ENCODE measurements at regions not wholly inside any gene's neighbourhood (a gene's known extent, or its start where the extent isn't known, plus 50 kb on each side); places are given as distances from the start of the nearest gene placed in this dataset.
A peak's percentile ranks its signal among the peaks of the same experiment; 100 is the strongest.

DNA sequence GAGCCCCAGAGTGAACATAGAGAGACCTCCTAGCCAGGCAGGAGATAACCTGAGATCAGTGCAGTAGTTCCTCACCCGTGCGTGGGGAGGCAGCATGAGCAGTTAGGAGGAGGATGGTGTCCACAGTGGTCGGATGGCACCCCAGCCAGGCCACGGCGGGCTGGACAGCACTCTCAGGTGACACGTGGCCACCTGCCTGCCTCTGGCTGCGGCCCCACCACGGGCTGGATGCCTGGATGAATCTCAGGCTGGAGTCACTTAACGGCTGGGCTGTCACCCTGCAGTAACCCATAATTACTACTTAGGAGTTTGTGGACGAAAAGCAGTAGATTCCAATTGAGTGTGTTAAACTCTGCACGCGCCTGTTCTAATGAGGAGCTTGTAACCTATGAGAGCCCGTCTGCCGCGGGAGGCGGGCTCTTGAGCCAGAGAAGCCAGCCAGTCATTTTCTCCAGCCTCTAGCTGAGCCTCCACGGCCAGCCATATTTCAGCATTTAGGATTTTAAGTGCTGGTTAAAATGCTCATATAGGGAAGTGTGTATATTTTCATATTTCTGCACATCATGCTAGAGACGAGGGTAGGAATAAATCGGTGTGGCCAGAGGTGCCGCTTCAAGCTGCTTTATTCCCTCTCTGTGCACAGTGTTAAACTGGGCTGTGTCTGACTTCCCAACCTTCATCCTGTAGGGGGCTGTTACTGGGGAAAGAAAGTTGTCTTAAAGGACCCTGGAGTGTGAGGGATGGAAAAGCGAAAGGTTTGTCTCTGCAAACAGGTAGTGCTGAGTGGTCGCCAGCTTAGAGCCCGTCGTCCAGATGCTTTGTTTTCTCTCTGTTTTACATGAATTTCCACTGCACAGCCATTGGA is 144.0 kb downstream of the GLI2 start:
- TF ChIP-seq, protein P1, sequence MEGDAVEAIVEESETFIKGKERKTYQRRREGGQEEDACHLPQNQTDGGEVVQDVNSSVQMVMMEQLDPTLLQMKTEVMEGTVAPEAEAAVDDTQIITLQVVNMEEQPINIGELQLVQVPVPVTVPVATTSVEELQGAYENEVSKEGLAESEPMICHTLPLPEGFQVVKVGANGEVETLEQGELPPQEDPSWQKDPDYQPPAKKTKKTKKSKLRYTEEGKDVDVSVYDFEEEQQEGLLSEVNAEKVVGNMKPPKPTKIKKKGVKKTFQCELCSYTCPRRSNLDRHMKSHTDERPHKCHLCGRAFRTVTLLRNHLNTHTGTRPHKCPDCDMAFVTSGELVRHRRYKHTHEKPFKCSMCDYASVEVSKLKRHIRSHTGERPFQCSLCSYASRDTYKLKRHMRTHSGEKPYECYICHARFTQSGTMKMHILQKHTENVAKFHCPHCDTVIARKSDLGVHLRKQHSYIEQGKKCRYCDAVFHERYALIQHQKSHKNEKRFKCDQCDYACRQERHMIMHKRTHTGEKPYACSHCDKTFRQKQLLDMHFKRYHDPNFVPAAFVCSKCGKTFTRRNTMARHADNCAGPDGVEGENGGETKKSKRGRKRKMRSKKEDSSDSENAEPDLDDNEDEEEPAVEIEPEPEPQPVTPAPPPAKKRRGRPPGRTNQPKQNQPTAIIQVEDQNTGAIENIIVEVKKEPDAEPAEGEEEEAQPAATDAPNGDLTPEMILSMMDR (IDR thresholded peaks at IDR 0.05): no peak
- TF ChIP-seq POLR2A (IDR thresholded peaks at IDR 0.05): no peak
- no peak for DNase-seq
- H3K36me3 ChIP-seq: no peaks in the 10 kb centered on the region
- no peaks in the 10 kb centered on the region for H3K27me3 ChIP-seq
- H3K9me3 ChIP-seq: no peaks in the 10 kb centered on the region
- H3K4me1 ChIP-seq: peaks cover 0 to 7% (median 0%) of the 10 kb centered on the region in 4 donors
- no peak overlapping the region for H3K4me3 ChIP-seq
- no peak overlapping the region for H3K27ac ChIP-seq

- TF ChIP-seq, protein P1 (IDR thresholded peaks at IDR 0.05): no peak
- no peak for TF ChIP-seq POLR2A (IDR thresholded peaks at IDR 0.05)
These were observed 144.7 kb downstream of the GLI2 start for GRCh38 chr2:120880381-120880780.

DNA sequence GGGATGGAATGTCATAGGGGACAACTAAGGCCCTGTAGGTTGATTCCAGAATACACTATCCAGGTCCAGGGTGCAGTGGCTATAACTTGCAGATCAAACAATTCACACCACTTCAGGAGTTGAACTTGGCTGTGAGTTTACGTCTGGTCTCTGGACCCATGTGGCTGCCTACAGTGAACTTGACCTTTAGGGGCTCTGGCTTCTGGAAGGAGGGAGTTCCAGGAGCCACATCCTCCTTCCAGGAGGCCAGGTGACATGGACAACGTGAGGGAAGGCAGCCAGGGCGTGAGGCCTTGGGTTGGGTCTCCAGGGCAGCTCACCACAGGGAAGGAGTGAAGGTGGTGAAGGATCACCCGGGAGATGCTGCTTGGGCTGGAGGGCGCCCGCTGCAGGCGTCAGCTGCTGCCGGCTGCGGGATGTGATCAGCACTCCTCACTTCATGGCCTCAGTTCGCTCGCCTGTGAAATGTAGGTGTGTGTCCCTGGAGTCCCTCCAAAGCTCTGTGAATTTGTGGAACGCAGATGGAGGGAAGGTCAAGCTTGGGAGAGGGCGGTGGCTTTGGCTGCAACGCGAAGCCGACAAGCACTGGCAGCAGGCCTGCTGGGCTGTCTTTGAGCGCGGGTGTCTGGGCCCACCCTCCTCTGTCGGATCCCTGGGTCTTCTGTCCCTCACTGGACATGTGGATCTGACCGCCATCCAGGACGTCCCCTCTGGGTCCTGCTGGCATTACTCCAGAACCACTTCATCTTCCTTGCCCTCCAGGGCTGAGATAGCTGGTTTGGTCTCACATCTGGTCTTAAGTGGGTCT is 146.5 kb downstream of the GLI2 start:
- no peaks in the 10 kb centered on the region for H3K9me3 ChIP-seq
- H3K4me1 ChIP-seq: peaks cover 0 to 7% (median 0%) of the 10 kb centered on the region in 4 donors
- TF ChIP-seq, protein P1 (IDR thresholded peaks at IDR 0.05): no peak
- no peak for TF ChIP-seq POLR2A (IDR thresholded peaks at IDR 0.05)
- no peaks in the 10 kb centered on the region for H3K27me3 ChIP-seq
- no peak overlapping the region for H3K4me3 ChIP-seq
- H3K27ac ChIP-seq: no peak overlapping the region
- H3K36me3 ChIP-seq: no peaks in the 10 kb centered on the region
- peak in 1 of 3 donors; percentile 43 for DNase-seq

More at GRCh38 chr2:120880381-120880780, 144.7 kb downstream of the GLI2 start:
- H3K9me3 ChIP-seq: no peaks in the 10 kb centered on the region
- peaks cover 0 to 7% (median 0%) of the 10 kb centered on the region in 4 donors for H3K4me1 ChIP-seq
- H3K4me3 ChIP-seq: no peak overlapping the region
- no peak overlapping the region for H3K27ac ChIP-seq
- no peaks in the 10 kb centered on the region for H3K36me3 ChIP-seq
- no peaks in the 10 kb centered on the region for H3K27me3 ChIP-seq
- no peak for DNase-seq

DNA sequence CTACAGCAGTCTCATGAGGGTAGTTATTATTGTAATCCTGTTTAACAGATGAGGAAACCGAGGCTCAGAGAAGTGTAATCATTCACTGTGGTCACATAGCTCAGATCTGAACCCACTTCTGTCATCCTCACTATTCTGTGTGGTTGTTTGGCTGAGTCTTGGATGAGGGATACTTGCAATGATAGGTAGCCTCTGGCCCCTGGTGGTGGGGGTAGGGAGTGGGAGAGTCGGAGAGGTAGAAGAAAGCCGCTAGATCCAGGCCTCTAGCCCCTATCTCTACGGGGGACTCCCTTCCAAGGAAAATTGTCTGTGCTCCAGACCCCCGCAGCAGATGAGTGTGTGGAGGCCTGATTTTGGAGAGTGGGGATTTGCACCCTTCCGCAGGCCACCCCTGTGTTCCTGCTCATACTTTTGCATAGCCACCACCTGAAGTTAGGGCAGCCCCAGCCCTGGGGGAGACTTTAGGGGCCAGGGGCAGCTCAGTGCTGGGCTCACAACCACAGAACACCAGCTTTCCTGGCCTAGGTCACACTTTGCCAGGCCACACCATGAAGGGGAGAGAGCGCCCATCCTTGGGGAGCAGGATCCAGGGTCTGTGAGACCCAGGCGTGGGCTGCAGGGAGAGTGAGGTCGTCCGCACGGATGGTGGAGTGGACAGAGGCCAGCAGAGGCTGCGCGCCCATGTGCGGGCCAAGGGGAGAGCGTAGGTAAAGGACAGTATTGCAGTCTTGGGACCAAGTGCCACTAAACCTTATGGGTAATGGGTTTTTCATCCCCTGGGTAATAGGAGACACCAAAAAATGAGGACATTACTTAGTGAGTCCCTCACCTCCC is 148.2 kb downstream of the GLI2 start:
- H3K36me3 ChIP-seq: no peaks in the 10 kb centered on the region
- DNase-seq: no peak
- no peaks in the 10 kb centered on the region for H3K27me3 ChIP-seq
- no peak overlapping the region for H3K27ac ChIP-seq
- TF ChIP-seq POLR2A (IDR thresholded peaks at IDR 0.05): no peak
- TF ChIP-seq, protein P1 (IDR thresholded peaks at IDR 0.05): no peak
- H3K4me1 ChIP-seq: peaks cover 0 to 7% (median 0%) of the 10 kb centered on the region in 4 donors
- no peak overlapping the region for H3K4me3 ChIP-seq
- no peaks in the 10 kb centered on the region for H3K9me3 ChIP-seq
